ENCODE measurements at regions not wholly inside any gene's neighbourhood (a gene's known extent, or its start where the extent isn't known, plus 50 kb on each side); places are given as distances from the start of the nearest gene placed in this dataset.

DNA sequence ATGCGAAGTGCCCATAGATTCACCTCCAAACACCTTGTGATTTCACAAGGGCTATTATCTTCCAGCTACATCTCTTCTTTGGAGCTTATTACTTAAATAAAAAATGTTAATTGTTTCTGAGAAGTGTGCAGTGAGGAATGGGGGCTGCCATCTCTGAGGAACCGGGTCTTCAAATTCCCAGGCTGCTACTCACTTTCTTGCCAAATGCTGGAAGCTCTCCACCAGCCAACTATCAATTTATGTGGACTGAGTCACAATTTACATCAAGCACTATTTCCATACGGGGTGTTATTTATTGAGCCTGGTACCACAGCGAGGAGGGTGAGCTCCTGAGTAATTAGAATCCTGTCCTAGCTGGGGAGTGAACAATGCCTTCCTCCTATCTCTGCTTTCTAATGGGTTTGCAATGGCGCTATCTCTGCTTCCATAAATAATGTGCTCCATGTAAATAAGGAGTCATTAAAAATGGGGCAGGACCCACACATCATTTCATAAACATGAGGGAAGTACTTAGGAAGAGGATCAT, 898.3 kb downstream of the VRK1 start:
- no peak for DNase-seq (ENCODE audit: low read depth in 2 of 3, low spot score in 2 of 3)

DNA sequence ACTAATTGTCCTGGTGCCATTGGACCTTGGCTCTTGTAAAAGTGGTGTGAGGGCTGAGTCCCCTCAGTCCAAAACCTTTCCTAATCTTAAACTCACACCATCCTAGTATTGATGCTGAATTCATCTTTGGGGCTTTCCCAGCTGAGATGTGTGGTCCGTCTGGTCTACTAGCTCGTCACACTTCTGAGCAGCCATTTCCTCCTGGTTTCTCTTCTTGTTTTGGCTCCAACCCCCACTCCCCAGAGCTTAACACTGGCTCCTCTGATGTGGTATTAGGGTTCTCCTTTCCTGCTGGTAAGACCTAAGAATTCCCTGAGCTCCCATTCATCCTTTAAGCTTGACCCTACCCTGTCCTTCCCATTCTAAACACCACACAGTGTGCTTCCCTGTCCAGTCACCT, 900.6 kb downstream of the VRK1 start:
- peak in 1 of 3 donors; percentile 15 for DNase-seq (ENCODE audit: low read depth in 2 of 3, low spot score in 2 of 3)

DNA sequence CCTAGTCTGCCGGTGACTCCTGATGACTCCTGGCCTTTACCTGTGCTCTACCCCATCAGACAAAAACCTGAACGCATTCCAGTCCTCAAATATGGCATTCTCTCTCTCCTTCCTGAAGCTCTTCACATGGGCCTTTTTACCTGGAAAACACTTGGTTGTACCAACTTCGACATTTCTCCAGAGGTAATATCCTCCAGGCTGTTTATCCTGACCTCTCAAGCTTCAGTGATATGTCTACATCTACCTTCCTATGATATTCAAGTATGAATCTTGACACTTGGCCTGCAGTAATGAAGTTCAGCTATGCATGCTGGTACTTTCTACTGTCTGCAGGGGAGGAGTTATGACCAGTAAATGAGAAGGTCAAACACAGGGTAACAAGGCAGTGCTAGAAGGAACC, 901.8 kb downstream of the VRK1 start:
- no peak for DNase-seq (ENCODE audit: low read depth in 2 of 3, low spot score in 2 of 3)

DNA sequence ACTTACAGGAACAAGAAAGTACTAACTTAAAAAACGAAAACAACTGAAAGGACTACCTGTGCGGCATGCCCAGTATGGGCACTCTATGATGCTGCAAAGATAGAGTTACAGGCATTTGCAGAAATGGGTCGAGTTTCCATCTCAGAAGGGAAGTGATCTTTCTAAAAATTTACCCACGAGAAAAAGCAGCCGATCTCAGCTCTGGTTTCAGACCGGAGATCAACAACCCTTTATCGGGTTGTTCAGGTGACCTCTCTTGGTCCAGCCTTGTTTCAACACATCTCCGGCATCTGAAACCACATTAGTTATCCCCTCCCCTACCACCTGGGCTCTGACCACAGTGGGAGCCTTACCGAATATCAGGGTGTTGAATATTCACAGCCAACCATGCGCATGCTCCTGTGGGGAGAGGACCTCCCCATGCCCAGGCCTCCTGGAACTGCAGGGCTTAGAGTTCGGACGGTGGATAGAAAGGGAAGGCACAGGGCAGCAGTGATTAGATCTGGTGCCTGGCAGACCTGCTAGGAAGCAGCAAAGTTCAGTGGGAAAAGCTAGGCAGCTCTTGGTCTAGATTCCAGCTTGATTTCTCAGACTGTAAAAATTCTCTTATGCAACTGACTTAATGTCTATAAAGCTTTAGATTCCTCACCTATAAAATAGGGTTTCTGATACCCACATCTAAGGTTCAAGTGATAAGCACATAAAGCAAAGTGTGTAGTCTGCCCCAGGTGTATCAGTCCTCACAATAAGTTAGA, 906.0 kb downstream of the VRK1 start:
- no peak for DNase-seq (ENCODE audit: low read depth in 2 of 3, low spot score in 2 of 3)

DNA sequence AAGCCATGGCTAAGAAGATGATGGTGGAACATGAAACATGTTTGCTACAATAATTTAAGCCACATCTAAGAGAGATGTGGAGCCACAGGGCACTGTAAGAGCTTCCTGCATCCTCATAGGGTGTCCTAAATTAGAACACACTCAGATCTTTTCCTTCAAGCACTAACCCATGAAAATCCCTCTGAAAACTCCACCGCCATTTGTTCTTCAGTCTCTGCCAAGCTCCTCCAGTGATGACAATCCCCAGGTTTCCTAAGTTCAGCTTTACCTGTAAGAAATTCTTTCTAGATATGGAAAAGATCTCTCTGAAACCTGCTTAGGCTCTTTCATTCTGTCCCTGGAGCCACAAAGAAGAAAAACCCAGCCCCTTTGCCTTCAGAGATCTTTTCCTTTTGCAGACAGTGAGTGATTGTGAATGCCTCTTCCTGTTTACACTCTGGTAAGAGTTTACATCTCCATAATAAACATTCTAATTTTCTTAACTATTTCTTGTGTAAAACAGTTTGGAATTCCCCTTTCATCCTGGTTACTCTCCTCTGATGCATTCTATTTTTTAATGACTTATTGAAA, 907.2 kb downstream of the VRK1 start:
- no peak for DNase-seq (ENCODE audit: low read depth in 2 of 3, low spot score in 2 of 3)

DNA sequence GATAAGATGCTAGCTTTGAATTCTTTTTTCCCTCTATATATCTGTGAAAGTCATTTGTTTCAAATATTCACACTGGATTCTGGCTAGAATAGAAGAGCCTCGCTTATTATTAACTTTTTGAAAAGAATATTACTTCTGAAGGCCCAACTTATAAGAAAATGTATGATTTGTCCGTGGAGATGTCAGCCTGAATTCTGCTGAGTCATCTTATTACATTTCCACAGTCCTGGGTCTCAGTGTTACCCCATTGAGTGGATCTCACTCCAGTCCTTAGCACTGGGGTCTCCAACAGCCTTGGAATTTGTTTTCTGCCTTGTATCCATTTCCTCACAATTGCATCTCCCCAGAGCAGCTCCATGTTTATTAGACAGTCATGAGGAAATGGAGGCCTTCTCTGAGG, 907.9 kb downstream of the VRK1 start:
- DNase-seq (ENCODE audit: low read depth in 2 of 3, low spot score in 2 of 3), result no peak

DNA sequence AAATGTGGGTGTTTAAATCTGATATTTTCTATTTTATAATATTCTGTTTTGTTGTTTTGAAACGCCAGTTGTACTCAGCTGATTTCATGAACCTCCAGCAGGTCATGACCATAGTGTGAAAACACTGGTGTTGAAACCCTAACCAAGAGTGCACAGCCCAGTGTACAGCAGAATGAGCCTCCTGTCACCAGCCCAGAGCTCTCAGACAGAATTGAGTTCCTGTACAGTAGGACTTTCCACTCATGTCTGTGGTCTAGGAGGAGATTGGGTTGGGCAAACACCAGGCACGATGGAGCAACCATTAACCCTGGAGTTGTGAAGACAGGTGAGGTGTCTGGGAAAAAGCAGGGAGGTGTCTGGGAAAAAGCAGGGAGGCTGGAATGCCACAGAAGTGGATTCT, 908.8 kb downstream of the VRK1 start:
- no peak for DNase-seq (ENCODE audit: low read depth in 2 of 3, low spot score in 2 of 3)

DNA sequence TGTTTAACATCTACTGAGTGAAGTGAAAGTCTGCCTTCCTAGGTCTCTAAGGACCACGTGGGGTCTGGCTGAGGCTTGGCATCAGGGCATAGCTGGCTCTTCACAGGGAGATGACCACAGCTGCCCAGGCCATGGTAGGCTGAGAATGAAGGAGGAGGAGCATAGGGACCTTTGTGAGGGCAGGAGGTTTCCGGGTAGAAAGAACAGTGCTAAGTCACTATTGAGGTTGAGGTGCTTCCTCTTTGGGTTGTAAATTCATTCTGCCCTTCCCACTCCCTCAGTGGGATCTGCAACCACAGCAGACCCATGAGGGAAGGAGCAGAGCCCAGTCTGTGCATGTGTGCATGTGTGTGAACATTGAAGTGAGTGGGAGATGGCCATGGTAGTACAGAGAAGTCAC, 909.6 kb downstream of the VRK1 start:
- DNase-seq (ENCODE audit: low read depth in 2 of 3, low spot score in 2 of 3), result peak in 2 of 3 donors; percentile 37 to 70

DNA sequence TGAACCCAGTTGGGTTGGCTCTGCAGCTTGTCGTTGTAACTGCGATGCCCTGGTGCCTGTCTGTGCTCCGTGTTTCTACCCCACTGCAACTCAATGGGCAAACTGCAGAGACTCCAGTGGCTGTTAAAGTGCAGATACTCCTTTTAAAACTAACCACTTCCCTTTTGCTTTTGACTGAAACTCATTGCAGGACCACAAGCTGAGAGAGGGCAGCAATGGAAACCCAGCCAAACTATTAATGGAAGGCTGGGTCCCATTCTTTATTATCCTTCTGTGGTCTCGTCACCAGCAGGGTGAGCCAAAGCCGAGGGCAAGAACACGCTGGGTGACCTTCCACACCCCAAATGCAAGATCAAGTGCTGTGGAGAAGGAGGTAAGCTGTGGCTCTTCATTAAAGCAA, 910.4 kb downstream of the VRK1 start:
- peak in 2 of 3 donors; percentile 45 to 72 for DNase-seq (ENCODE audit: low read depth in 2 of 3, low spot score in 2 of 3)

DNA sequence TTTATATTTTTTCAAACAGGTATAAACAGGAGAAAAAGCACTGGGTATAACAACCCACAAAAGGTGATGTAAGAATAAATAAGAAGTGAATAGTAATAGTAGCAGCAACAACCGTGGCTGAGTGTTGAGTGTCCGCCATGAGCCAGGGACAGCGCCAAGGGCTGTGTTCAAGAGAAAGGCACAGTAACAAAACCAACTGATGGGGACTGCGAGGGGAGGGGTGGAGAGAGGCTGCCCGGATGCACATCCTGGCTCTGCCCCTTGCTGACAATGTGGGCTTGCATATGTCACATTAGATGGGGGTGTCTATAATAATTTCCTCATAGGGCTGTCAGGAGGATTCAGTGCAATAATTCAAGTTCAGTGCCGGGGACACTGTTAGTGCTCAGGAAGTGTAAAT, 912.4 kb downstream of the VRK1 start:
- no peak for DNase-seq (ENCODE audit: low read depth in 2 of 3, low spot score in 2 of 3)

DNA sequence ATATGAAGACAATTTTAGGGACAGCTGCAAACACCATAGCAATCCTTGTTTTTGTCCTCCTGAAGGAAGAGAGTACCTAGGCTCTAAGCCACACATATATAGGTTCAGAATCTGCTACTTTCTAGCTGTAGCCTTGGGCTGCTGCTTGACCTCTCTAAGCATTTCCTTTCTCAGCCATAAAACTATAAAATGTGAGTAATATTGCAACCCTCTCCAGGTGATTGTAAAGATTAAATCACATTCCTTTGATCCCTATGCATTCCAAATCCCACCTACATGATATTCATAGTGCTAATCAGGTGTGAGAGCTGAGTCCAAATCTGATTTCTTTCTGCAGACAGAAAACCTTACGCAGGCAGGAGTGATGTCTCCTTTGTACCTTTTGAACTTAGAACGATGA, 913.5 kb downstream of the VRK1 start:
- DNase-seq (ENCODE audit: low read depth in 2 of 3, low spot score in 2 of 3), result no peak

DNA sequence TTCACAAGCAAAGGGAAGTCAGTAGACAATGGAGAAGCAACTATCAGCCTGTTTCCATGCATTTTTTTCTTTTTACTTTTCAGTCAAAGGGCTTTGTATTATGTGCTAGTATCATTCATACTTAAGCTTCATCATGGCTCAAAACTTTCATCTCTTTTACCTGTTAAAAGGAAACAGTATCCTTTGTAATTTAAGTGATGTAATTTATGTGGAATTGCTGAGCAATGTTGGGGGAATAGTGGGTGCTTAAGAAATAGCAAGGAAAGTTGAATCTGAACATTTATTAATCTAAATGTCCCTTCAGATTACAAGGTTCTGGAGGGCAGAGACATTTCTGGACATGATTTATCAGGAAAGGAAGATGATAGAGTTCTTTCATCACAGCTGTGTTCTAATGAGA, 915.3 kb downstream of the VRK1 start:
- DNase-seq (ENCODE audit: low read depth in 2 of 3, low spot score in 2 of 3), result no peak

DNA sequence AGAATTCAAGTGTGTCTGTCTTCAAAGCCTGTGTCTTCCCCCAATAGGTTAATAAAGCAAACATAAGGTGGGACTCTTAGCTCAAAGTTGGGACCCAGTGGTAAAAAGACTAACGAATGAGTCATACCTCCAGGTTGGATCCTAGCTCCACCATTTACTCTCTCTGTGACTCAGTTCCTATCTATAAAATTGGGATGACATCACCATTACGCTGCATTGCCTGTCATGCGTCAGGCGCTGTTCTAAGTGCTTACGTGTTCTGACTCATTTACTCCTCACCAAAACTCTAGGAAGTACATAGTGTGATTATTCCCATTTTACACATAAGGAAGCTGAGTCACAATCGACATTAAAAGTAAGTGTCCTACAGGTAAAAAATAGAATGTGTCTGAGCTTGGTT, 915.8 kb downstream of the VRK1 start:
- DNase-seq (ENCODE audit: low read depth in 2 of 3, low spot score in 2 of 3), result no peak

DNA sequence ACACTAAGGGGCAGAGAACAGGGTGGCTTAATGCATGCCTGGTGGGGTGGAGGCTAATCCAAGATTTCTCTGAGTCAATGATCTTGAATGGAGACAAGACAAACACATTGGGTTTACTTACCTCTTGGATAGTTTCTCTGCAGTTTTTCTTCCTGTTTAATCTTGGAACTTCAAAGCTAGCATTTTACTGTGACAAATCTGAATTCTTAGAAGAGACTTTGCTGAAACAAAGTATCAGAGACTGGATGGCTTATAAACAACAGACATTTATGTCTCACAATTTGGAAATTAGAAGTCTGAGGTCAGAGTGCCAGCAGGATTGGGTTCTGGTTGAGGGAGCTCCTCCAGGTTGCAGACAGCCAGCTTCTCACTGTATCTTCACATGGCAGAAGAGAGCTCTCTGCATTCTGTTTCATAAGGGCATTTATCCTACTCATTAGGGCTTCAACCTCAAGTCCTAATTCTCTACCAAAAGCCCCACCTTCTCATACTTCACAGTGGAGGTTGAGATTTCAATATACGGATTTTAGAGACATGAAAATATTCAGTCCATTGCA, 921.8 kb downstream of the VRK1 start:
- DNase-seq (ENCODE audit: low read depth in 2 of 3, low spot score in 2 of 3), result no peak

DNA sequence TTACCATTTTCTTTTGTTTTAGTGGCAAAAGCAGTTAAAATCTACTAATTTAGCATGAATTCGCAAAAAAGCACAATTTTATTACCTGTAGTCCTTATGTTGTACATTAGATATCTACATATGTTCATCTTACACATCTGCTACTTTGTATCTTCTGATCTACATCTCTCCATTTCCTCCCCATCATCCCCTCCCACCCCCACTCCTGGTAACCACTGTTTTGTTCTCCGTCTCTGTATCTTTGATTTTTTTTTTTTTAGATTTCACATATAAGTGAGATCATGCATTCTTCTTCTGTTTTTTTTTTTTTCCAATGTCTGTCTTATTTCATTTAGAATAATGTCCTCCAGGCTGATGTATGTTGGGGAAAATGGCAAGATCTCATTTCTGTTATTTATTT, 922.7 kb downstream of the VRK1 start:
- DNase-seq (ENCODE audit: low read depth in 2 of 3, low spot score in 2 of 3), result no peak

DNA sequence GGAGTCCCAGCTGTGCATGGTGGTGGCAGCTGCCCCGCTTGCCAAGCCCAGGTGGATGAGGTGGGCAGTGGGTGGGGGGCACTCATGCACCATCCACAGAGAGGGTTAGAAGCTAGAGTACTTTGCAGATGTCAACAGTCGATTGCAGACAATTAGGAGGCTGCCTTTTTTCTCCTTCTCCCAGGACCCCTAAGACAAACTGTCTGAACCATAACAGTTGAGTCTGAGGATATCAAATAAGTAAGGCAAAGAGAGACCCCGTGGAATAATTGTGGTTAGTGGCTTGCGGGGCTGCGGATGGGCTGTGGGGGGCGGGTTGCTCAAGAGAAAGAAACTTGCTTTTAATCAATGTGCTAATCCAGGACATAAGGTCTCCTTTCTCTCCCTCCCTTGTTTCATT, 926.2 kb downstream of the VRK1 start:
- peak in 1 of 3 donors; percentile 11 for DNase-seq (ENCODE audit: low read depth in 2 of 3, low spot score in 2 of 3)

DNA sequence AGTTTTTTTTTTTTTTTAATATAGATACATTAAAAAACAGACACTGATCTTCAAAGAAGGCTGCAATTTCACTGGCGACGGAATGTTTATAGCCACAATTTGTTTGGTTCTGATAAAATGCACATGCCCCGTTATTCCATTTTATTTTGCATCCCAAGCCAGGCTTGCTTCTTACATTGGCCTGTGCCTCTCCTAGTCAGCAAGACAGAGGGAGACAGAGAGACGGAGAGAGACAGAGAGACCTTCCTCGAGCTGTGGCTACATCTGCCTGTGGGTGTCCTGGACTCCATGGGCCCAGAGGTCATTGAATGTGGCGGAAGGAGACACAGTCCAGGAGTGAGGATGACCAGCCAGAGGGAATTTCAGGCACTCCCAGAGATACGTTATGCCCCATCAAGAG, 926.6 kb downstream of the VRK1 start:
- DNase-seq (ENCODE audit: low read depth in 2 of 3, low spot score in 2 of 3), result no peak

DNA sequence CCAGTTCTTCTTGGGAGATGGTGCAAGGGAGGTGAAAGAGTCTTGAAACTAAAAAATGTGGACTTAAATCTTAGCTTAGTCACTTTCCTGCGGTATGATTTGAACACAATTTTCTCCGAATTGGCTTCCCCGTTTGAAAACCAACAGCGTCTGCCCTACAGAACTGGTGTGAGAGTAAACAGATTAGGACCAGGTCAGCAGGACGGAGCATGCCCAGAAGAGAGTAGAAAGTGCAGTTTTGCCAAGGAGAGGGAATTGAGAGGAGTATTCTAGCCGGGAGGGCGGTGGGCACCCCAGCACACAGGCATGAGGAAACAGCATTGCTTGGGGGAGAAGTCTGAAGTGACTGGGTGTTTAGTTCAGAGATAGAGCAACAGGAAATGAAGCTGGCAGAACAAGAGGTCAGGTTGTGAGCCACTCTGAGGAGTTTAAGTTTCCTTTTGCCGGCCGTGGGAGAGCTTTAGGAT, 927.1 kb downstream of the VRK1 start:
- DNase-seq (ENCODE audit: low read depth in 2 of 3, low spot score in 2 of 3), result peak in 1 of 3 donors; percentile 46

DNA sequence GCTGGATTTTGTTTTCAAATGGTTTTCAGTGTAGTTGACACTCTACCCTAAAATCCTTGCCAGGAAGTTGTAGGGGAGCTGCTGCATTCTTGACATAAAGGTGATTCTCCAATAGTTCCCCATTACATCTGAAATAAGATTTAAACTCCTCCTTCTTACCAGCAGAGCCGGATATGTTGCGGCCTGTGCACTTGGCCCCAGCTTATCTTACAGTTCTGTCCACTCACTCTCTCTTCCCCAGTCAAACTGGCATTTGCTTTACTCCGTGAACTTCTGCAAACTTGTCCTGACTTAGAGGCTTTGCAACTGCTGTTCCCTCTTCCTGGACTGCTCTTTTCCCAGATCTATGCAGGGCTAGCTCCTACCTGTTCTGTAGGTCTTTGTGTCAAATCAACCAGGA, 929.5 kb downstream of the VRK1 start:
- peak in 2 of 3 donors; percentile 49 to 81 for DNase-seq (ENCODE audit: low read depth in 2 of 3, low spot score in 2 of 3)

DNA sequence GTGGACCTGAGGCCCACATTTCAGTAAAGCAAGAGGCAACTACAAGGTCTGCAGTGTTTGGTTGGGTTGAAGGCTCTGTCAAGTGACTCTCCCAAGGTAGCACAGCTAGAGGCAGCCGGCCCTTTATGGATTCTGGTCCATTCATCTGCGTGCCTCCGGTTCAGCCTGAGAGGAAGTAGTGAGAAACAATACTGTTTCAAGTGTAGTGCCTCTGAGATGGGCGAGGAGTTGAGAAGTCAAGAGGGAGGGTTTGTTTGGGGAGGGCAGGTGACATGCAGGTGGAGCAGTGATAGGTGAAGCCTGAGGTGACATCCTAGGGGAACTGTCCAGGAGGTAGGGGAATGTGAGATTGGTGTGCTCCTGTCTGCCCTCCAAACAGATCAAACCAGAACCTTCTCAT, 933.5 kb downstream of the VRK1 start:
- no peak for DNase-seq (ENCODE audit: low read depth in 2 of 3, low spot score in 2 of 3)

DNA sequence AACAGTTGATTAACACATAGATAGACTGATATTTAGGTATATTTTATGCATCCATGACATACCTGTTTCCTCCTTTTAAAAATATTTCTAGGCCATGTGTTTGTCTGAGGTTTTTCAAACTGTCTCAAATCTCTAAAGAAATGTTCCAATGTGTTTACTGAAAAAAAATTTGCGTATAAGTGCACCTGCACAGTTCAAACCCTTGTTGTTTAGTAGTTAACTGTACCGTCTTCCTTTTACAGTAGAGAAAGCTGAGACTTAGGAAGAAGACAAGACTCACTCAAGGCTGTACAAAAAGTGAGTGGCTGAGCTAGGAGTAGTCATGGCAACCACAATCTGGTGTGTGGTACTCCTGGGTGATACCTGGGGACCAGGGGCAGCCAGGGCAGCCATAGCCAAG, 934.6 kb downstream of the VRK1 start:
- no peak for DNase-seq (ENCODE audit: low read depth in 2 of 3, low spot score in 2 of 3)

DNA sequence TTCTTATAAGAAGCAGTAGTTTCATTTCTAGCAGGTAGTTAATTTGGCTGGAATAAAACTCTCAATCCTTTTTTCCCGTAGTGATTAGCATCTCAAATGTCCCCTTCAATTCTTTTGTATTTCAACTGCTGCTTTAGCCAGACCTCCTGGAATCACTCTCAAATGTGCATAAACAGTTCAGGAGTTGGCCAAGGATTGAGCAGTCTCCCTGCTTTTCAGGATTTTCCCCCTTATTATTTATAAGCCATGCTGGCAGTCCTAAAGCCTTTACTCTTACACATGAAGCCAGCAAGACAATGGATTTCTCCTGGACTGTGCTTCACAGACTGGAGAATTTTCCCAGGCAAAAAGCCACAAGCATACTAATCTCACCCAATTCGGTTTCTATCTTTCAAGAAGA, 950.1 kb downstream of the VRK1 start:
- no peak for DNase-seq (ENCODE audit: low read depth in 2 of 3, low spot score in 2 of 3)

All from hematopoietic multipotent progenitor cell (in vitro differentiated cells).